SK-N-MC (cell line): ENCODE measurements at regions not wholly inside any gene's neighbourhood (a gene's known extent, or its start where the extent isn't known, plus 50 kb on each side); places are given as distances from the start of the nearest gene placed in this dataset.

Experiments
- DNase-seq: peaks from one replicate; pipeline ENCODE4 v3.0.0-alpha.2; 2011; ENCODE audit warnings: low read depth, low spot score
- H3K27ac ChIP-seq: fragments of 200-600 bp; sonication (generic); 2 replicates; pipeline ENCODE4 v1.5.1; 2016; ENCODE audit warnings: mixed run types
- H3K36me3 ChIP-seq: fragments of 200-600 bp; sonication (generic); 2 replicates; pipeline ENCODE4 v1.6.1; 2017; ENCODE audit warnings: antibody characterized with exemption, low read length, mixed read lengths; ENCODE audit not compliant: insufficient read depth
- H3K4me3 ChIP-seq: fragments of 200-600 bp; sonication (generic); 2 replicates; pipeline ENCODE4 v1.5.1; 2016
- H3K9ac ChIP-seq: fragments of 200-600 bp; sonication (generic); 2 replicates; pipeline ENCODE4 v1.8.0; 2017; ENCODE audit warnings: mixed run types, mixed read lengths; ENCODE audit not compliant: insufficient read length
- H3K9me3 ChIP-seq: fragments of 200-600 bp; sonication (generic); 2 replicates; pipeline ENCODE4 v1.6.1; 2017; ENCODE audit warnings: low read depth, mild to moderate bottlenecking, antibody characterized with exemption, low read length, moderate library complexity, mixed read lengths
- EZH2 ChIP-seq: fragments of 200-600 bp; sonication (generic); IDR thresholded peaks from one replicate; pipeline ENCODE4 v1.6.1; 2017; ENCODE audit warnings: antibody characterized with exemption
- FOXP2 ChIP-seq: optimal IDR thresholded peaks from 2 replicates; pipeline ENCODE3; 2011; ENCODE audit warnings: mild to moderate bottlenecking, moderate library complexity; ENCODE audit not compliant: insufficient read depth; ENCODE audit errors: extremely low read length, control extremely low read depth
- POLR2AphosphoS5 ChIP-seq: IDR thresholded peaks from 2 replicates; pipeline ENCODE4 v1.6.1; 2012; ENCODE audit warnings: mild to moderate bottlenecking, low read depth, low read length, borderline replicate concordance

GRCh38 chrX:104450316-104450715 is 115.7 kb upstream of the IL1RAPL2 start:
- Histone ChIP-seq H3K36me3 (no peaks in the 10 kb centered on the region), H3K4me3 (no peak overlapping the region), H3K9me3 (no peaks in the 10 kb centered on the region), H3K9ac (no peak overlapping the region), H3K27ac (no peak overlapping the region)
- no peak for DNase-seq
- no peak for TF ChIP-seq FOXP2
- no peak for TF ChIP-seq EZH2
- no peak for TF ChIP-seq POLR2AphosphoS5

GRCh38 chrX:104445591-104445990 is 120.4 kb upstream of the IL1RAPL2 start:
- Histone ChIP-seq H3K27ac (no peak overlapping the region), H3K36me3 (no peaks in the 10 kb centered on the region), H3K9ac (no peak overlapping the region), H3K4me3 (no peak overlapping the region), H3K9me3 (no peaks in the 10 kb centered on the region)
- no peak for DNase-seq
- TF ChIP-seq POLR2AphosphoS5: no peak
- no peak for TF ChIP-seq FOXP2
- TF ChIP-seq EZH2: no peak

GRCh38 chrX:104435249-104435648 is 130.8 kb upstream of the IL1RAPL2 start:
- H3K36me3 ChIP-seq: no peaks in the 10 kb centered on the region
- DNase-seq: no peak
- H3K9me3 ChIP-seq: no peaks in the 10 kb centered on the region
- no peak overlapping the region for H3K27ac ChIP-seq
- TF ChIP-seq FOXP2: no peak
- no peak for TF ChIP-seq EZH2
- no peak overlapping the region for H3K4me3 ChIP-seq
- H3K9ac ChIP-seq: no peak overlapping the region

GRCh38 chrX:104432321-104432720 is 133.7 kb upstream of the IL1RAPL2 start:
- Histone ChIP-seq H3K4me3 (no peak overlapping the region), H3K9me3 (no peaks in the 10 kb centered on the region), H3K27ac (no peak overlapping the region), H3K36me3 (no peaks in the 10 kb centered on the region), H3K9ac (no peak overlapping the region)
- DNase-seq: no peak
- TF ChIP-seq FOXP2 (no peak), POLR2AphosphoS5 (no peak), EZH2 (no peak)

- Histone ChIP-seq H3K27ac (no peak overlapping the region), H3K9ac (no peak overlapping the region), H3K4me3 (no peak overlapping the region), H3K9me3 (no peaks in the 10 kb centered on the region), H3K36me3 (no peaks in the 10 kb centered on the region)
- DNase-seq: no peak
- TF ChIP-seq EZH2 (no peak), POLR2AphosphoS5 (no peak), FOXP2 (no peak)
These were observed 135.3 kb upstream of the IL1RAPL2 start for GRCh38 chrX:104430742-104431119.

GRCh38 chrX:104430072-104430741 is 135.8 kb upstream of the IL1RAPL2 start:
- no peaks in the 10 kb centered on the region for H3K9me3 ChIP-seq
- TF ChIP-seq EZH2 (no peak), POLR2AphosphoS5 (no peak), FOXP2 (no peak)
- DNase-seq: no peak
- H3K9ac ChIP-seq: no peak overlapping the region
- no peaks in the 10 kb centered on the region for H3K36me3 ChIP-seq
- H3K4me3 ChIP-seq: no peak overlapping the region
- H3K27ac ChIP-seq: no peak overlapping the region

GRCh38 chrX:104428231-104428630 is 137.8 kb upstream of the IL1RAPL2 start:
- Histone ChIP-seq H3K9me3 (no peaks in the 10 kb centered on the region), H3K4me3 (no peak overlapping the region), H3K9ac (no peak overlapping the region), H3K27ac (no peak overlapping the region), H3K36me3 (no peaks in the 10 kb centered on the region)
- TF ChIP-seq FOXP2 (no peak), POLR2AphosphoS5 (no peak), EZH2 (no peak)
- no peak for DNase-seq

- Histone ChIP-seq H3K9me3 (no peaks in the 10 kb centered on the region), H3K9ac (no peak overlapping the region), H3K27ac (no peak overlapping the region), H3K36me3 (no peaks in the 10 kb centered on the region), H3K4me3 (no peak overlapping the region)
- DNase-seq: no peak
- no peak for TF ChIP-seq EZH2
- TF ChIP-seq FOXP2: no peak
- no peak for TF ChIP-seq POLR2AphosphoS5
These were observed 138.3 kb upstream of the IL1RAPL2 start for GRCh38 chrX:104427693-104428092.

GRCh38 chrX:104427073-104427472 is 138.9 kb upstream of the IL1RAPL2 start:
- Histone ChIP-seq H3K27ac (no peak overlapping the region), H3K9me3 (no peaks in the 10 kb centered on the region), H3K9ac (no peak overlapping the region), H3K36me3 (no peaks in the 10 kb centered on the region), H3K4me3 (no peak overlapping the region)
- DNase-seq: no peak
- TF ChIP-seq FOXP2: no peak
- TF ChIP-seq POLR2AphosphoS5: no peak

- Histone ChIP-seq H3K9ac (no peak overlapping the region), H3K4me3 (no peak overlapping the region), H3K27ac (no peak overlapping the region), H3K9me3 (no peaks in the 10 kb centered on the region; the same call in 1 of the 2 replicates), H3K36me3 (no peaks in the 10 kb centered on the region)
- no peak for DNase-seq
- TF ChIP-seq FOXP2 (no peak), POLR2AphosphoS5 (no peak), EZH2 (no peak)
These were observed 145.1 kb upstream of the IL1RAPL2 start for GRCh38 chrX:104420907-104421306.
